NCI-H146 treated with DMSO at 0.1 percent for 48 hours (cell line): ENCODE measurements at regions not wholly inside any gene's neighbourhood (a gene's known extent, or its start where the extent isn't known, plus 50 kb on each side); places are given as distances from the start of the nearest gene placed in this dataset.

Experiments
- DNase-seq: peaks from one replicate; lab custom pipeline; 2025; ENCODE audit not compliant: unreplicated experiment; lab: John Stamatoyannopoulos, UW

DNA sequence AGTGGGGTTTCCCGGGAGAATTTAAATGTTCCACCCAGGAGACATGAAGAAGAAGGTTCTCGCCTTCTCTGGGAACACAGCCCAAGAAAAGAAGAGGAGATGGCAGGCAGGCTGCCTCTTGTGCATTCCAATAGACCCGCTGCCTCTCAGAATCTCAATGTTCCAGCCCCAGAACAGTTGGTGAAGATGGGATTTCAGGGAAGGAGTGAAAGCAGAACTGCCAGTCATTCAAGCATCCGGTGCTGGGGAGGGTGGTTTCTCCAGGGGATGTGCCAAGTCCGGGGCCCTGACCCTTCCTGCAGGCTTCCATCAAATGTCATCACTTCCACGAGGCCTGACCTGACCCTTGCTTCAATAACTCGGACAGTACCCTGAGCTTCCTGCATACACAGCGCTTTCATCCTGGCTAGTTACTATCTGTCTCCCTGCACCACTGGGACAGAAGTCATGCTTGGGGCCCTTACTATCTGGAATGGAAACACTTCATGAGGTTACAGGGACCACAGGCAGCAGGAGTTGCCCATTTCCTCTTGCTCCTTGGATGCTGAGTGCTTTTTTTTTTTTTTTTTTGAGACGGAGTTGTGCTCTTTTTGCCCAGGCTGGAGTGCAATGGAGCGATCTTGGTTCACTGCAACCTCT, 386.6 kb upstream of the POU3F1 start:
- no peak for DNase-seq

DNA sequence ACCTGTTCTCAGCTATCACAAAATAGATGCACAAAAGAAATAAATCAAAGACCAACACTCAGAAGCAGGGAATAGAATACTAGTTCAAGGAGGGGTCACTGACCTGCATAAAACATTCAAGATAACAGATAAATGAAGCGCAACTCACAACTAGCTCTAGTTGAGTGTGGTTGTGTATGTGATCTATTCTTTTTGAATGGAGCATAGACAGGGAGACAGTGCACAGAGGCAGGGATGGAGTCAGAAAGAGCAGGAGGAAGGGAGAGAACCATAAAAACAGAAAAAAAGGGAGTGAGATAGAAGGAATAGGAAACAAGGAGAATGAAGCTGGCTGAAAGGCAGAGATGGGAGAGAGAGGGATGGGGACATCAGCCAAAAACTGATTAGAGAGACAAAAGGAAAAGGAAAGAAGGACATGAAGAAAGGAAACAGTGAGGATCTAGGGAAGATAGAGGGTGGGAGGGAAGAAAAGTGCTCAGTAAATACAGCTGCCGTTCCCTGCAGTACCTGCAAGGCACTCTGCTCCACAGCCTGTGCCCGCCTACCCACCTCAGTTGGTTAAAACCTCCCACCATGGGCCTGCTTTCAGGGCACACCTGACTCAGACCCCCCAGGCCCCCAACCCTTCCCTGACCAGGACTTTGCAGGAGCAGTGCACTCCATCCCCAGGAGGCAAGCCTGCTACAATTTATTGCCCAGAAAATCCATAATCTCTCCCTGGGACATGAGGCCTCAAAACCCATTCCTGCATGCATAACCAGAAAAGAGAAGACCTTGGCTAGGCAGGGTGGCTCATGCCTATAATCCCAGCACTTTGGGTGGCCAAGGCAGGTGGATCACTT, 385.2 kb upstream of the POU3F1 start:
- no peak for DNase-seq

GRCh38 chr1:38430949-38431348, 384.4 kb upstream of the POU3F1 start:
- no peak for DNase-seq

GRCh38 chr1:38424677-38425076, 378.1 kb upstream of the POU3F1 start:
- no peak for DNase-seq

GRCh38 chr1:38420666-38421065, 374.1 kb upstream of the POU3F1 start:
- no peak for DNase-seq

DNA sequence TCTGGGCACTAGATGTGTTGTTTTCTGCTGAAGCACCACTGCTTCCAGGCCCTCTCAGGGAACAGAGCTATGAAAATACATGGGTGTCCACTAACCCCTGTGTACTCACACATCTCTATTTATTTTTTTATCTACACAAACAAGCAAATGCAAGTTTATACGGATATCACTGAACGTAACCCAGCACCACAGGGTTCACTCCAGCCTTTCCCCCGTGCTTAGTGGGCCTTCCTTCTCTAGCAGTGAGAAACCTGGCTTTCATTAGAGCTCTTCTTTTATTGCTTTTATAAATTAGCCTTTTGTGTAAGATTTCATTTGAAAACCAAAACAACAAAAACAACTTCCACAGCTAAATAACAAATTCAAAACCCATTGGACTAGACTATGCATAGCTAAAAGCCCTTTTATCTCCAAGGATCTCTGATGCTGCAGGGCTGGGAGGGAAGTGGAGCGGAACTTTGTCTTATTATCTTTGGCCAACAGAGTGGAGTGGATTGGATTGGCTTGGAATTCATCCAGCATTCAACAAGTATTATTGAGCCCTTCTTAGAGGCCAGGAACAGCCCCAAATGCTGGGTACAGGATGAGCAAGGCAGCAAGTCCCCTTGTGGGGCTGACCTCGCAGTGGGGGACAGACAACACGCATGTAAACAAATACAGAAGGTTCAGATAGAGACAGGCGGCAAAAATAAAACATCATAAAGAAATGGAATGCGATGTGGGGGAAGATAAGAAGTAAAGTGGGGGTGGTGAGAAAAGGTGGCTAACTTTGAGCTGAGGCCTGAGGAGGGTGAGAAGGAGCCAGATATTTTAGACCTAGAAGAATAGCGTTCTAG, 371.8 kb upstream of the POU3F1 start:
- DNase-seq: no peak

GRCh38 chr1:38403667-38404066, 357.1 kb upstream of the POU3F1 start:
- DNase-seq: no peak

DNA sequence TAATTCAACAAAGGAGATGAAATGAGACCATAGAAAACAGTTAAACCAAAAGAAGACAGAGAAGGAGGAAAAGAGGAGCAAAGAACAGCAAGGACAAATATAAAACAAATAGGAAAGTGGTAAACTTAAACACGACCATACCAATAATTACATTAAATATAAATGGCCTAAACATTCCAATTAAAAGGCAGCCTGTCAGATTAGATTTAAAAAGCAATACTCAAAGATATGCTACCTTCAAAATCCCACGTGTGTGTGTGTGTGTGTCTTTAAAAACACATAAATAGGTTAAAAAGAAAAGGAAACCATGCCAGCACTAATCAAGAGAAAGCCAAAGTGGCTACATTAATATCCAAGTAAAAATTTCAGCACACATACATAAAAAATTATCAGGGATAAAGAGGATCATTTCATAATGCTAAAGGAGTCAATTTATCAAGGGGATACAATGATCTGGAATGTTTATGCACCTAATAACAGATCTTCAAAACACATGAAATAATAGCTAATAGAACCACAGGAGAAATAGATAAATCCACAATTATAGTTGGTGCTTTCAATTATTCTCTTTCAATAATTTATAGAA, 355.7 kb upstream of the POU3F1 start:
- DNase-seq: no peak

DNA sequence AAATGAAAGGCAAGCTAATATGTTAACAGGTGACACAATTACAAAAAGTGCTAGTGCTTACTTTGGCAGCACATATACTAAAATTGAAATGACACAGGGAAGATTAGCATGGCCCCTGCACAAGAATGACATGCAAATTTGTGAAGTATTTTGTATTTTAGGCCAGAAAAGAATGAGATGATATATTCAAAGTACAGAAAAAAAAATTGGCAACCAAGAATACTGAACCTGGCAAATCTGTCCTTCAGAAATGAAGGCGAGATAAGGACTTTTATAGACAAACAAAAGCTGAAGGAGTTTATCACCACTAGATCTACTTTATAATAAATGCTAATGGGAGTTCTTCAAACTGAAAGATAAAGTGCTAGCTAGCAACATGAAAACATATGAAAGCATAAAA, 350.0 kb upstream of the POU3F1 start:
- DNase-seq: no peak

DNA sequence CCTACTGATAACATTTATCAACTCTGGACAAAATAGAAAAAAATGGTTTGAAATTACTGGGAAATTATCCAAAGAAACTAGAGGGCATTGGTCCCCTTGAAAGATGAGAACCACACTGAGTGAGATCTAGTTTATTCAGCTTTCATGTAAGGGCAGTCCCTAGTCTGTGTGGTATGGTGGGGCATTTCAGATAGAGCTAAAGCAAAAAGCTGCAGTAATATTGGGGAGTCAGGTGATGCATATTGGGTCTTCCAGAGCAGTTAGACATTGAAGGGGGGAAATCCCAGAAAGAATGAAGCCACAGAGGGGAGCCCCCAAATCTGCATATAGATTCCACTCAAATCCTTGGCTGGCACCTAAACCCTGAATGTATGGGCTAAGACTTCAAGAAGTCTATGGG, 347.7 kb upstream of the POU3F1 start:
- DNase-seq: no peak

- DNase-seq: no peak
Observed at GRCh38 chr1:38392861-38393260, 346.3 kb upstream of the POU3F1 start.

- no peak for DNase-seq
Observed at GRCh38 chr1:38381256-38381655, 334.7 kb upstream of the POU3F1 start.

- DNase-seq: no peak
Observed at GRCh38 chr1:38376577-38376976, 330.0 kb upstream of the POU3F1 start.

DNA sequence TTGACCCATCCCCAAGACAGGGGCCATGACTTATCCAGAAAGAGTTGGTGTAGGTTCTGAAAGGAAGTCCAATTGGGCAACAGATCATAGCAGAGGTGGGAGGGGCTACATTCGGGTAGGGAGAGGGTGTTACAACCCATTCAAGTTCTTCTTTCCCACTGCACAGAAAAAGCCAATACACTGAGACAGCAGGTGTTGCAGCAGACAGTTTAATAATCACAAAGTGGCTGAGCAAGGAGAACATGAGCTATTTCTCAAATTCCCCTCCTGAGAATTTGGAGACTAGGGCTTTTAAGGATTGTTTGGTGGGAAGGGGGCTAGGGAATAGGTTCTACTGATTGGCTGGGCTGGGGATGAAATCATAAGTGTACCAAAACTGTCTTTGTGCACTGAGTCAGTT, 328.4 kb upstream of the POU3F1 start:
- no peak for DNase-seq

DNA sequence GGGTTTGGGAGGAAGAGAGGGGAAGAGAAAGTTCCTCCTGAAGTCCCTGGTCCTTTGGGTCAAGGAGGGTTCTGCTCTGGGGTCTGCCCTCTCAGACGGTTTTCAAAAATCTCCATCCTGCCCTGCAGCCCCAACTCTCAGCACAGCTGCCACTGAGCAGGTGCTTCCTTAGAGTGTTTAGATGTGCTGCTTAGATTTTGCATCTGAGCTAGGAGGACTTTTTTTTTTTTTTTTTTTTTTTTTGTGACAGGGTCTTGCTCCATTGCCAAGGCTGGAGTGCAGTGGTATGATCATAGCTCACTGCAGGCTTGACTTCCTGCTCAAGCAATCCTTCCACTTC, 324.9 kb upstream of the POU3F1 start:
- DNase-seq: no peak

DNA sequence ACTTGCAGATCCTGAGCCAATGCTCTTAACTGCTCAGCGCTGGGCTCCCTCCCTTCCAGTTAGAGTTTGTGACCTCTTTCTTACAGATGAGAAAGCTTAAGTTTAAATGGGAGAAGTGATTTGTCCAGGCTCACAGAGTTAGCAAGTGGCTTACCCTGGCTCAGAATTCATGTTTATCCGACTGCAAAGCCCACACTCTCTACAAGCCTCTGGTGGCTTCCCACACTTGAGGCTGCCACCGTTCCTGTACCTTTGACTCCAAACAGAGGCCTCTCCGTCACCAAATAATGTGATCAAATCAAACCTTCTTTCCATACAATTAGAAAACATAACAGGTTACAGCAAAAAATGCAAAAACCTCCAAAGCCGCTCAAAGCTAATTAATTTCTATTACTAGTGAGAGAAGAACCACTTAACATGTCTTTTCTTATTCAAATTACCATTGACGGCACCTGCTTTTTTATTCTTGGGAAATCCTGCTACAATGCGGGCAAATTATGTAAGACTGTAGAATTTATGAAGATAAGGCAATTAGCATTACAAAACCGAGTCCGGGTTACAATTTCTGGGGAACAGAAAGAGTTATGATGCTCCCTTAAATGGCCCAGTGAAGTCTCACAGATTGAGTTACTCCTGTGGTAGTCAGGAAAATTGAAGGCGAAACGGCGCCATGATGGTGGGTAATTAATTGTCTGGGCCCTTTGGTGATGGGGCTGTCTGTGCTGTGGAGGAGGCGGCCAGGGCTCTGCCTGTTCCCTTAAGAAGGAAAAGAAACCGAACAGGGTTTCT, 324.3 kb upstream of the POU3F1 start:
- no peak for DNase-seq

- no peak for DNase-seq
Observed at GRCh38 chr1:38365242-38365641, 318.6 kb upstream of the POU3F1 start.

- no peak for DNase-seq
Observed at GRCh38 chr1:38361566-38361965, 315.0 kb upstream of the POU3F1 start.

- no peak for DNase-seq
Observed at GRCh38 chr1:38360807-38361206, 314.2 kb upstream of the POU3F1 start.

- no peak for DNase-seq
Observed at GRCh38 chr1:38353956-38354355, 307.4 kb upstream of the POU3F1 start.

DNA sequence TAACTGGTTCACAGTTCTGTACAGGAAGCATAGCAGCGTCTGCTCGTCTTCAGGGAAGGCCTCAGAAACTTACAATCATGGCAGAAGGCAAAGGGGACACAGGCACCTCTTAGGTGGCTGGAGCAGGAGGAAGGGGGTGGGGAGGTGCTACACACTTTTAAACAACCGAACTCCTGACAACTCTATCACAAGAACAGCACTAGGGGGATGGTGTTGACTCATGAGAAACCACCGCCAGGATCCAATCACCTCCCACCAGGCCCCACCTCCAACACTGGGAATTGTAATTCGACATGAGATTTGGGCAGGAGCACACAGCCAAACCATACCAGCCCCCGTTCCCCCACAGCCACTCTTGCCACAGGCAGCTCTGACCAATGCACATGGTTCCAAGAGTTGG, 306.3 kb upstream of the POU3F1 start:
- DNase-seq: no peak
